ENCODE measurements at regions not wholly inside any gene's neighbourhood (a gene's known extent, or its start where the extent isn't known, plus 50 kb on each side); places are given as distances from the start of the nearest gene placed in this dataset.
"Not testable (repeated sequence)": the region's sequence is repeated elsewhere in the genome, so short reads cannot be mapped to it uniquely, and the experiment has no call there.

- DNase-seq, result no peak
These were observed 567.9 kb downstream of the GOLGA6L6 start for GRCh38 chr15:19973718-19974117.

GRCh38 chr15:19972582-19972981, 569.0 kb downstream of the GOLGA6L6 start:
- not testable (repeated sequence) for DNase-seq

GRCh38 chr15:19965574-19965973, 576.0 kb downstream of the GOLGA6L6 start:
- not testable (repeated sequence) for DNase-seq

GRCh38 chr15:19964480-19964879, 577.1 kb downstream of the GOLGA6L6 start:
- DNase-seq, result not testable (repeated sequence)

- no peak for DNase-seq
These were observed 585.3 kb downstream of the GOLGA6L6 start for GRCh38 chr15:19956124-19956796.

- DNase-seq, result no peak
These were observed 597.2 kb downstream of the GOLGA6L6 start for GRCh38 chr15:19944261-19944888.

GRCh38 chr15:19943515-19943914, 598.1 kb downstream of the GOLGA6L6 start:
- DNase-seq, result no peak

- not testable (repeated sequence) for DNase-seq
These were observed 638.3 kb downstream of the GOLGA6L6 start for GRCh38 chr15:19903281-19903680.

GRCh38 chr15:19902388-19902787, 639.2 kb downstream of the GOLGA6L6 start:
- not testable (repeated sequence) for DNase-seq

GRCh38 chr15:19901414-19901813, 640.2 kb downstream of the GOLGA6L6 start:
- not testable (repeated sequence) for DNase-seq

GRCh38 chr15:19899021-19899824, 642.4 kb downstream of the GOLGA6L6 start:
- DNase-seq, result no peak

- not testable (repeated sequence) for DNase-seq
These were observed 652.8 kb downstream of the GOLGA6L6 start for GRCh38 chr15:19888811-19889210.

GRCh38 chr15:19844061-19844460, 697.5 kb downstream of the GOLGA6L6 start:
- not testable (repeated sequence) for DNase-seq
